ENCODE measurements at regions not wholly inside any gene's neighbourhood (a gene's known extent, or its start where the extent isn't known, plus 50 kb on each side); places are given as distances from the start of the nearest gene placed in this dataset.
A peak's percentile ranks its signal among the peaks of the same experiment; 100 is the strongest.

DNA sequence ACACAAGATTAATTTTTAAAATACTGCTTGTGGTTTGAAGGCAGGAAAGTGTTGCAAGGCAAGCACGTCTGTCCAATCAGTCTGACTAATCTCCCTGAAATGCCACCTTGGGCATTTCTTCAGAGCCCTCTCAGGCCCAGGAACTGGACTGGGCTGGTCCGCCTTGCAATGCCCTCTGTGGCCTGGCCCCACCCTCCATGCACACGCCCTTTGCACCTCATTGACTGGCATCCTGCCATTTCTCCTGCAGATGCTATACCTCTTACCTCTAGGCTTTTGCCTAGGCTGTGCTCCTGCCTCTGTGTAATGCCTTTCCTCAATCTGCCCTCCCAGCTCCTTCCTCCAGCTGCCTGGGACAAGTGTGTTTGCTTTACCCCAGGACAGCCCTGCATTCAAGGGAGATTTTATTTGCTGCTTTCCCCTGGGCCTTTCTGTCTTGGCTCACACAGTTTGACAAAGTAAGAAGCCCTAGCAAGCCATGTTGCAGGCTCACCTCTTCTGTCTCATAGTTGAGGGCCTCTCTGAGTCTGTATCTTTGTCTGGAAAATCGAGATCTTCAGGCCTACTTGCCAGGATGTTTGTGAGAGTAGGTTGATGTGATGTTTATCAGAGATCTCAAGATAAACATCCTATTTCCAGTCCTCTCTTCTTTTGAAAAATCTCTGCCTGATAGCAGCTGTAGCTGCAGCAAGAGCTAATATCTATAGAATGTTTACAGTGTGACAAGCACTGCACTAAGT, 149.2 kb upstream of the JUN start:
- Mint-ChIP-seq H3K4me3 (no peak overlapping the region), H3K4me1 (peaks cover 16 to 28% of the 10 kb centered on the region in 2 donors), H3K9me3 (no peaks in the 10 kb centered on the region), H3K27me3 (peaks cover 0 to 6% of the 10 kb centered on the region in 2 donors), H3K36me3 (no peaks in the 10 kb centered on the region), H3K27ac (no peak overlapping the region)
- DNase-seq (no peak), ATAC-seq (replicated peaks) (no peak)

GRCh38 chr1:58933599-58933926, 149.7 kb upstream of the JUN start:
- H3K27ac Mint-ChIP-seq = no peak overlapping the region
- H3K9me3 Mint-ChIP-seq = no peaks in the 10 kb centered on the region
- DNase-seq (no peak), ATAC-seq (replicated peaks) (peak in 1 of 2 donors; percentile 16)
- H3K27me3 Mint-ChIP-seq = peaks cover 0 to 2% of the 10 kb centered on the region in 2 donors
- peaks cover 16 to 28% of the 10 kb centered on the region in 2 donors for H3K4me1 Mint-ChIP-seq
- no peaks in the 10 kb centered on the region for H3K36me3 Mint-ChIP-seq
- no peak overlapping the region for H3K4me3 Mint-ChIP-seq

- H3K4me1 Mint-ChIP-seq = peaks cover 15 to 26% of the 10 kb centered on the region in 2 donors
These were observed 150.9 kb upstream of the JUN start for GRCh38 chr1:58934706-58935105.

GRCh38 chr1:58936973-58937372, 153.1 kb upstream of the JUN start:
- ATAC-seq (replicated peaks) (no peak), DNase-seq (no peak)
- H3K4me3 Mint-ChIP-seq = no peak overlapping the region
- no peak overlapping the region for H3K27ac Mint-ChIP-seq
- no peaks in the 10 kb centered on the region for H3K9me3 Mint-ChIP-seq
- peaks cover 20 to 33% of the 10 kb centered on the region in 2 donors for H3K4me1 Mint-ChIP-seq
- no peaks in the 10 kb centered on the region for H3K27me3 Mint-ChIP-seq
- no peaks in the 10 kb centered on the region for H3K36me3 Mint-ChIP-seq

More at GRCh38 chr1:58934706-58935105, 150.9 kb upstream of the JUN start:
- no peak overlapping the region for H3K27ac Mint-ChIP-seq
- H3K27me3 Mint-ChIP-seq = no peaks in the 10 kb centered on the region
- ATAC-seq (replicated peaks) (no peak), DNase-seq (no peak)
- H3K4me3 Mint-ChIP-seq = no peak overlapping the region
- H3K36me3 Mint-ChIP-seq = no peaks in the 10 kb centered on the region
- no peaks in the 10 kb centered on the region for H3K9me3 Mint-ChIP-seq

GRCh38 chr1:58939146-58939545, 155.3 kb upstream of the JUN start:
- Mint-ChIP-seq H3K27ac (no peak overlapping the region), H3K27me3 (no peaks in the 10 kb centered on the region), H3K4me3 (no peak overlapping the region), H3K9me3 (no peaks in the 10 kb centered on the region), H3K4me1 (peaks cover 22 to 37% of the 10 kb centered on the region in 2 donors), H3K36me3 (no peaks in the 10 kb centered on the region)
- DNase-seq = no peak
- ATAC-seq (replicated peaks) = no peak

DNA sequence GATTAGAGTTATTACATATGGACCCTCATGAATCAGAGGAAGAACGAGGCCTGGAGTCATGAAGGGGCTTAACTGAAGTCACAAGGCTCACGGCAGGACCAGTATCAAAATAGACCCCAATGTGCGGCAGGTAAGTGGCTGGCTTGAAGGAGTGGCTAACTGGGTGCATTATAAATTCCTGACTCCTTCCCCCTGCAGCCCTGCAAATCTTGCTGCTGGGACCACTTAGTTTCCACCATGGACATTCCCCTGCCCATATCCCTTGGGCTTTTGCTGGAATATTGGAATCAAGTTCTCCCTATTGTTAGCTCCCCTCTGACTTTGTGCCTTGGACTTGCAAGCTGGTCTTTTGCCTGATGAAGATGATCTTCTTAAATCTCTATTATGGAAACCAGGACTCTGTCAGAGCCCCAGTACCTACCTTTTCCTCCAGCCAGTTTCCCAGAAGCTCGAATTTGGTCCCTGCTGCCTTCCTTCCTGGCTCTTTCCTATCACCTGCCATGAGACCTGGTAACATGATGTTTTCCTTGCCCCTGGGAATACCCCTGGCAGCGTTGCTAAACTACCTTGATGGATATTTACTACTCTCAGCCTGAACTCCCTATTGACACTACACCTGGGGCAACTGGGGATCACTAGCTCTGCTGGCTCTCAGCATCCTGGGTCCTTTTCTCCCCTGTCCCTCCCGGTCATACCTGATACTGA, 156.0 kb upstream of the JUN start:
- no peak overlapping the region for H3K27ac Mint-ChIP-seq
- no peaks in the 10 kb centered on the region for H3K36me3 Mint-ChIP-seq
- no peaks in the 10 kb centered on the region for H3K9me3 Mint-ChIP-seq
- no peaks in the 10 kb centered on the region for H3K27me3 Mint-ChIP-seq
- H3K4me1 Mint-ChIP-seq = peaks cover 28 to 44% of the 10 kb centered on the region in 2 donors
- DNase-seq (no peak), ATAC-seq (replicated peaks) (no peak)
- no peak overlapping the region for H3K4me3 Mint-ChIP-seq

GRCh38 chr1:58941471-58942289, 157.8 kb upstream of the JUN start:
- peaks cover 31 to 48% of the 10 kb centered on the region in 2 donors for H3K4me1 Mint-ChIP-seq
- no peak overlapping the region for H3K4me3 Mint-ChIP-seq
- H3K27me3 Mint-ChIP-seq = no peaks in the 10 kb centered on the region
- H3K27ac Mint-ChIP-seq = no peak overlapping the region
- no peaks in the 10 kb centered on the region for H3K36me3 Mint-ChIP-seq
- ATAC-seq (replicated peaks) (peak; percentile 48 to 59), DNase-seq (no peak)
- peaks cover 3 to 4% of the 10 kb centered on the region in 2 donors for H3K9me3 Mint-ChIP-seq

- Mint-ChIP-seq H3K27ac (no peak overlapping the region), H3K9me3 (peaks cover 3 to 4% of the 10 kb centered on the region in 2 donors), H3K4me3 (no peak overlapping the region), H3K36me3 (no peaks in the 10 kb centered on the region), H3K4me1 (peaks cover 29 to 45% of the 10 kb centered on the region in 2 donors), H3K27me3 (no peaks in the 10 kb centered on the region)
- no peak for ATAC-seq (replicated peaks)
- DNase-seq = no peak
These were observed 158.9 kb upstream of the JUN start for GRCh38 chr1:58942759-58943191.

- H3K4me3 Mint-ChIP-seq = no peak overlapping the region
- peaks cover 3 to 4% of the 10 kb centered on the region in 2 donors for H3K9me3 Mint-ChIP-seq
- no peaks in the 10 kb centered on the region for H3K36me3 Mint-ChIP-seq
- H3K27me3 Mint-ChIP-seq = no peaks in the 10 kb centered on the region
- H3K27ac Mint-ChIP-seq = no peak overlapping the region
- DNase-seq (no peak), ATAC-seq (replicated peaks) (no peak)
- H3K4me1 Mint-ChIP-seq = peaks cover 36 to 55% of the 10 kb centered on the region in 2 donors
These were observed 159.9 kb upstream of the JUN start for GRCh38 chr1:58943776-58944175.

DNA sequence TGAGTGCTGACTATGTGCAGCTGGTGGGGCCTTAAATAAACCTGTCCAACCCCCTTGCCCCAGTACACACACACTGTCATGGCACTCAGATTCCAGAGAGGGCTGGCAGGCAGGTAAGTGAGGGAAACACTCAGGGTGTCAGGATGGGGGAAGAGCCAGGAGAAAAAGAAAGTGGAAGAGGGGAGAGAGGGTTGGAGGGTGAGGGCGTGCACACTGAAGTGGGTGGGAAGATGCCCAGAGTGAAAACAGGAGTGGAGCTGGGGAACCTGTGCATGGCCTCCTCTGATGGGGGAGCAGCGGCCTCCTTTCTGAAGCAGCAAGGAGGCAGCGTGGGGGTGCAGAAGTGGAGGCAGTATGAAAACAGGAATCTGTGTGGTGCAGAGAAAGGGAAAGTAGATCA, 160.6 kb upstream of the JUN start:
- H3K27me3 Mint-ChIP-seq = no peaks in the 10 kb centered on the region
- no peak overlapping the region for H3K4me3 Mint-ChIP-seq
- ATAC-seq (replicated peaks) = no peak
- H3K4me1 Mint-ChIP-seq = peaks cover 40 to 62% of the 10 kb centered on the region in 2 donors
- DNase-seq = no peak
- no peaks in the 10 kb centered on the region for H3K36me3 Mint-ChIP-seq
- H3K9me3 Mint-ChIP-seq = peaks cover 3 to 4% of the 10 kb centered on the region in 2 donors
- H3K27ac Mint-ChIP-seq = no peak overlapping the region

DNA sequence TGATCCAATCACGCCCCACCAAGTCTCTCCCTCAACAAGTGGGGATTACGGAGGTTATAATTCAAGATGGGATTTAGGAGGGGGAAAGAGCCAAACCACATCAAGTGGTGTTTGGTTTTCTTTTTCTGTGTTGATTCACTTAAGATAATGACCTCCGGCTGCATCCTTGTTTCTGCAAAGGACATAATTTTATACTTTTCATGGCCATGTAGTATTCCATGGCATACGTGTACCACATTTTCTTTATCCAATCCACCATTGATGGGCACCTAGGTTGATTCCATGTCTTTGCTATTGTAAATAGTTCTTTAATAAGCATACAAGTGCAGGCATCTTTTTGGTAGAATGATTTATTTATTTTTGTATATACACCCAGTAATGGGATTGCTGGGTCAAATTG, 162.5 kb upstream of the JUN start:
- Mint-ChIP-seq H3K4me3 (no peak overlapping the region), H3K27ac (no peak overlapping the region)

GRCh38 chr1:58948671-58949070, 164.8 kb upstream of the JUN start:
- no peak overlapping the region for H3K27ac Mint-ChIP-seq
- no peak for DNase-seq

More for the DNA sequence above, 162.5 kb upstream of the JUN start:
- peaks cover 3 to 4% of the 10 kb centered on the region in 2 donors for H3K9me3 Mint-ChIP-seq
- no peaks in the 10 kb centered on the region for H3K36me3 Mint-ChIP-seq
- no peak for DNase-seq
- peaks cover 37 to 56% of the 10 kb centered on the region in 2 donors for H3K4me1 Mint-ChIP-seq
- ATAC-seq (replicated peaks) = no peak
- no peaks in the 10 kb centered on the region for H3K27me3 Mint-ChIP-seq

DNA sequence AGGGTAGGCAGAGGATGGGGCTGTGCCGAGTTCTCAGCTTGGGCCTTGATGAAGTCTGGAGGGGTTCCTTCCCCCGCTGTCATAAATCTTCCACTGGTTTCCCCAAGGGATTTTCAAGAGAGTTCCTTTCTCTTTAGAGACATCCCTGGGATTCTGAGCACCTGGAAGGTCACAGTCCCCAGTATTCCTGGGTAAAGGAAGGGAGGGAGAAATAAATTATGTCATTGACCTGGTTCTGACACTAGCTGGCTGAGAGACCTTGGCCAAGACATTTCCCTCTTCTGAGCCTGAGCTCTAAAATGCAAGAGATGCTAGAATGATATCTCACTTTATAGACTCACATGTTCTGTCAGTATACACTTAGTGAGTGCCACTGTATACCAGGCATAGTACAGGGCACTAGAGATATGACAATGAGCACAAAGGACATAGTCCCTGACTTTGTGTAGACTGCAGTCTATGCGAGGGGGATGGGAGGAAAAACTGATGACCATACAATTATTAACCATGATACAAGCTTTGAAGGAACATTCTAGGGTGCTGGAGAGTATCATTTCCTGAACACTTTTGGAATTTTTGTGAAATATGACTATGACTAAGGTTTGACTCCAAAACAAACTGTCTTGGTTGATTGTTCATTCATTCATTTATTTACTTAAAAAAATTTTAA, 165.8 kb upstream of the JUN start:
- Mint-ChIP-seq H3K27ac (no peak overlapping the region), H3K4me1 (peaks cover 28 to 41% of the 10 kb centered on the region in 2 donors), H3K27me3 (no peaks in the 10 kb centered on the region), H3K9me3 (peaks cover 3 to 4% of the 10 kb centered on the region in 2 donors), H3K36me3 (no peaks in the 10 kb centered on the region), H3K4me3 (no peak overlapping the region)
- DNase-seq (no peak), ATAC-seq (replicated peaks) (no peak)

More at GRCh38 chr1:58948671-58949070, 164.8 kb upstream of the JUN start:
- Mint-ChIP-seq H3K9me3 (peaks cover 3 to 4% of the 10 kb centered on the region in 2 donors), H3K27me3 (no peaks in the 10 kb centered on the region), H3K36me3 (no peaks in the 10 kb centered on the region), H3K4me3 (no peak overlapping the region), H3K4me1 (peaks cover 30 to 47% of the 10 kb centered on the region in 2 donors)
- ATAC-seq (replicated peaks) = no peak

DNA sequence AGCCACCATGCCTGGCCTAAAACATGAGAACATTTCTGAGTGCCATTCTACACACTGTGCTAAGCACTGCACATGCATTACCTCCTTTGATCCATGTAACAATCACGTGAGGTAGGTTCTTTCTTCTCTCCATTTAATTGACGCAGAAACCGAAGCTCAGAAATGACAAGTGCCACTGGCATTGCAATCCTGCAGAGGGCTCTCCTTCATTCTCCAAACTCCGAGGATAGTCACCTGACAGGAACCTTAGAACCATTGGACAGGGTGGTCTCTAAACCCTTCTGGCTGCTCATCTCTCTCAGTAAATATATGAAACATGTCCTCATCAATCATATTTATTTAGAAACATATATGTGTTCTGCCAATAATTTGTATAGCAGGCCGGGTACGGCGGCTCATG, 167.1 kb upstream of the JUN start:
- Mint-ChIP-seq H3K27ac (no peak overlapping the region), H3K27me3 (no peaks in the 10 kb centered on the region), H3K4me3 (no peak overlapping the region), H3K9me3 (peaks cover 2 to 3% of the 10 kb centered on the region in 2 donors), H3K36me3 (no peaks in the 10 kb centered on the region), H3K4me1 (peaks cover 27 to 38% of the 10 kb centered on the region in 2 donors)
- DNase-seq (no peak), ATAC-seq (replicated peaks) (no peak)

Data from stimulated activated naive B cell treated with anti-CD40 and anti-IgM and Interleukin-4, amounts not matched to agents 10 μg/mL and 1 μg/mL and 100 μg/mL, for 72 hours (primary cell).